Stimulated activated naive CD8-positive, alpha-beta T cell treated with anti-CD3 and anti-CD28 coated beads, Interleukin-15, Interleukin-2, amounts not matched to agents 100 ng/mL and 50 ng/mL, for 24 hours (primary cell): ENCODE measurements at regions not wholly inside any gene's neighbourhood (a gene's known extent, or its start where the extent isn't known, plus 50 kb on each side); places are given as distances from the start of the nearest gene placed in this dataset.

Source experiments
- H3K27ac Mint-ChIP-seq: one replicate; pipeline ENCODE4 v1.8.0; 2021; ENCODE audit warnings: mild to moderate bottlenecking, mixed read lengths
- H3K27me3 Mint-ChIP-seq: one replicate; pipeline ENCODE4 v1.8.0; 2021; ENCODE audit warnings: mixed read lengths
- H3K36me3 Mint-ChIP-seq: one replicate; pipeline ENCODE4 v1.8.0; 2021; ENCODE audit warnings: low read depth, mixed read lengths
- H3K4me1 Mint-ChIP-seq: one replicate; pipeline ENCODE4 v1.8.0; 2021; ENCODE audit warnings: low read depth, mixed read lengths
- H3K4me3 Mint-ChIP-seq: one replicate; pipeline ENCODE4 v1.8.0; 2021; ENCODE audit warnings: mild to moderate bottlenecking, mixed read lengths
- H3K9me3 Mint-ChIP-seq: one replicate; pipeline ENCODE4 v1.8.0; 2021; ENCODE audit warnings: mixed read lengths

- Mint-ChIP-seq H3K36me3 (no peaks in the 10 kb centered on the region), H3K27ac (no peak overlapping the region), H3K4me3 (no peak overlapping the region), H3K27me3 (peaks cover 22% of the 10 kb centered on the region), H3K9me3 (no peaks in the 10 kb centered on the region), H3K4me1 (no peaks in the 10 kb centered on the region)
Measured at GRCh38 chr3:150105886-150106612, 135.4 kb upstream of the PFN2 start.

GRCh38 chr3:150105025-150105424 lies 134.3 kb upstream of the PFN2 start:
- no peaks in the 10 kb centered on the region for H3K36me3 Mint-ChIP-seq
- no peak overlapping the region for H3K4me3 Mint-ChIP-seq
- no peaks in the 10 kb centered on the region for H3K4me1 Mint-ChIP-seq
- H3K27ac Mint-ChIP-seq, result no peak overlapping the region
- no peaks in the 10 kb centered on the region for H3K9me3 Mint-ChIP-seq
- H3K27me3 Mint-ChIP-seq, result peaks cover 30% of the 10 kb centered on the region

GRCh38 chr3:150104564-150104963 lies 133.9 kb upstream of the PFN2 start:
- Mint-ChIP-seq H3K27ac (no peak overlapping the region), H3K4me3 (no peak overlapping the region), H3K9me3 (no peaks in the 10 kb centered on the region), H3K27me3 (peaks cover 33% of the 10 kb centered on the region), H3K36me3 (no peaks in the 10 kb centered on the region), H3K4me1 (no peaks in the 10 kb centered on the region)

- Mint-ChIP-seq H3K36me3 (no peaks in the 10 kb centered on the region), H3K27me3 (peaks cover 15% of the 10 kb centered on the region), H3K27ac (no peak overlapping the region), H3K9me3 (no peaks in the 10 kb centered on the region), H3K4me1 (peaks cover 16% of the 10 kb centered on the region), H3K4me3 (no peak overlapping the region)
Measured at GRCh38 chr3:150101016-150101415, 130.3 kb upstream of the PFN2 start.

- Mint-ChIP-seq H3K4me3 (no peak overlapping the region), H3K27ac (no peak overlapping the region), H3K27me3 (peaks cover 12% of the 10 kb centered on the region), H3K36me3 (no peaks in the 10 kb centered on the region), H3K9me3 (no peaks in the 10 kb centered on the region), H3K4me1 (peaks cover 16% of the 10 kb centered on the region)
Measured at GRCh38 chr3:150098621-150099020, 127.9 kb upstream of the PFN2 start.

GRCh38 chr3:150097588-150097890 lies 126.8 kb upstream of the PFN2 start:
- H3K4me3 Mint-ChIP-seq, result no peak overlapping the region
- H3K27ac Mint-ChIP-seq, result no peak overlapping the region
- peaks cover 12% of the 10 kb centered on the region for H3K27me3 Mint-ChIP-seq
- no peaks in the 10 kb centered on the region for H3K36me3 Mint-ChIP-seq
- H3K4me1 Mint-ChIP-seq, result peaks cover 16% of the 10 kb centered on the region
- H3K9me3 Mint-ChIP-seq, result no peaks in the 10 kb centered on the region

GRCh38 chr3:150096700-150097587 lies 126.2 kb upstream of the PFN2 start:
- Mint-ChIP-seq H3K27ac (no peak overlapping the region), H3K27me3 (peaks cover 12% of the 10 kb centered on the region), H3K36me3 (no peaks in the 10 kb centered on the region), H3K9me3 (no peaks in the 10 kb centered on the region), H3K4me3 (no peak overlapping the region), H3K4me1 (peaks cover 16% of the 10 kb centered on the region)

- H3K4me1 Mint-ChIP-seq, result peaks cover 16% of the 10 kb centered on the region
- no peaks in the 10 kb centered on the region for H3K36me3 Mint-ChIP-seq
- no peak overlapping the region for H3K4me3 Mint-ChIP-seq
- H3K9me3 Mint-ChIP-seq, result no peaks in the 10 kb centered on the region
- peaks cover 3% of the 10 kb centered on the region for H3K27me3 Mint-ChIP-seq
- no peak overlapping the region for H3K27ac Mint-ChIP-seq
Measured at GRCh38 chr3:150094150-150094933, 123.6 kb upstream of the PFN2 start.

GRCh38 chr3:150091626-150092025 lies 120.9 kb upstream of the PFN2 start:
- peaks cover 3% of the 10 kb centered on the region for H3K4me1 Mint-ChIP-seq
- H3K27ac Mint-ChIP-seq, result no peak overlapping the region
- no peaks in the 10 kb centered on the region for H3K36me3 Mint-ChIP-seq
- H3K27me3 Mint-ChIP-seq, result peaks cover 11% of the 10 kb centered on the region
- no peak overlapping the region for H3K4me3 Mint-ChIP-seq
- H3K9me3 Mint-ChIP-seq, result no peaks in the 10 kb centered on the region

- no peak overlapping the region for H3K27ac Mint-ChIP-seq
- no peaks in the 10 kb centered on the region for H3K36me3 Mint-ChIP-seq
- H3K27me3 Mint-ChIP-seq, result peaks cover 11% of the 10 kb centered on the region
- no peaks in the 10 kb centered on the region for H3K4me1 Mint-ChIP-seq
- no peak overlapping the region for H3K4me3 Mint-ChIP-seq
- no peaks in the 10 kb centered on the region for H3K9me3 Mint-ChIP-seq
Measured at GRCh38 chr3:150090877-150091276, 120.2 kb upstream of the PFN2 start.

GRCh38 chr3:150090006-150090405 lies 119.3 kb upstream of the PFN2 start:
- Mint-ChIP-seq H3K4me1 (no peaks in the 10 kb centered on the region), H3K36me3 (no peaks in the 10 kb centered on the region), H3K4me3 (no peak overlapping the region), H3K27me3 (peaks cover 11% of the 10 kb centered on the region), H3K27ac (no peak overlapping the region), H3K9me3 (no peaks in the 10 kb centered on the region)

GRCh38 chr3:150084128-150084527 lies 113.4 kb upstream of the PFN2 start:
- Mint-ChIP-seq H3K27me3 (peaks cover 10% of the 10 kb centered on the region), H3K4me3 (no peak overlapping the region), H3K27ac (no peak overlapping the region), H3K36me3 (no peaks in the 10 kb centered on the region), H3K9me3 (no peaks in the 10 kb centered on the region), H3K4me1 (no peaks in the 10 kb centered on the region)

GRCh38 chr3:150083655-150084042 lies 113.0 kb upstream of the PFN2 start:
- no peaks in the 10 kb centered on the region for H3K9me3 Mint-ChIP-seq
- H3K4me1 Mint-ChIP-seq, result no peaks in the 10 kb centered on the region
- H3K27me3 Mint-ChIP-seq, result peaks cover 9% of the 10 kb centered on the region
- no peak overlapping the region for H3K27ac Mint-ChIP-seq
- H3K4me3 Mint-ChIP-seq, result no peak overlapping the region
- H3K36me3 Mint-ChIP-seq, result no peaks in the 10 kb centered on the region

- H3K36me3 Mint-ChIP-seq, result no peaks in the 10 kb centered on the region
- no peaks in the 10 kb centered on the region for H3K4me1 Mint-ChIP-seq
- H3K27ac Mint-ChIP-seq, result no peak overlapping the region
- no peaks in the 10 kb centered on the region for H3K9me3 Mint-ChIP-seq
- H3K4me3 Mint-ChIP-seq, result no peak overlapping the region
- peaks cover 9% of the 10 kb centered on the region for H3K27me3 Mint-ChIP-seq
Measured at GRCh38 chr3:150082898-150083654, 112.4 kb upstream of the PFN2 start.
